Peyer's patch (tissue), 4 donors: ENCODE measurements at regions not wholly inside any gene's neighbourhood (a gene's known extent, or its start where the extent isn't known, plus 50 kb on each side); places are given as distances from the start of the nearest gene placed in this dataset.
A peak's percentile ranks its signal among the peaks of the same experiment; 100 is the strongest.

ENCODE experiments used
- DNase-seq, 3 donors: peaks; one replicate each; pipeline ENCODE4 v3.0.0-alpha.2; 2017 to 2019
- H3K27ac ChIP-seq, 4 donors: fragments of 200-600 bp; sonication (generic); one replicate each; pipeline ENCODE4 v1.5.1; 2016 to 2019
- H3K27me3 ChIP-seq, 2 donors: fragments of 200-600 bp; sonication (generic); one replicate each; pipeline ENCODE4 v1.5.1; 2019
- H3K36me3 ChIP-seq, 3 donors: fragments of 200-600 bp; sonication (generic); one replicate each; pipeline ENCODE4 v1.5.1; 2016 to 2019
- H3K4me1 ChIP-seq, 4 donors: fragments of 200-600 bp; sonication (generic); one replicate each; pipeline ENCODE4 v1.5.1; 2016 to 2019
- H3K4me3 ChIP-seq, 4 donors: fragments of 200-600 bp; sonication (generic); 1 replicate in 3 of 4; 2 replicates in 1 of 4; pipeline ENCODE4 v1.5.1; 2016 to 2019; ENCODE audit warnings: mild to moderate bottlenecking in 1 of 4
- H3K9me3 ChIP-seq, 4 donors: fragments of 200-600 bp; sonication (generic); one replicate each; pipeline ENCODE4 v1.5.1; 2016 to 2019; ENCODE audit warnings: mild to moderate bottlenecking in 1 of 4
- POLR2A ChIP-seq, 2 donors: fragments of 450-650 bp; IDR thresholded peaks; one replicate each; pipeline ENCODE4 v1.5.1; 2017; ENCODE audit warnings: antibody characterized with exemption in 2 of 2, mild to moderate bottlenecking in 2 of 2, moderate library complexity in 2 of 2
- TF ChIP-seq, protein P1 (sequence below), 6 experiments: fragments of 450-650 bp in 4 of 6; fragments of 200-600 bp in 2 of 6; sonication (generic) in 1 of 6; IDR thresholded peaks; one replicate each; pipeline ENCODE4 v1.5.1; 2017 to 2019; ENCODE audit warnings: antibody characterized with exemption in 6 of 6, mild to moderate bottlenecking in 3 of 6, moderate library complexity in 1 of 6

GRCh38 chr22:48004936-48005335, 1242.5 kb downstream of the TBC1D22A start:
- TF ChIP-seq, protein P1, sequence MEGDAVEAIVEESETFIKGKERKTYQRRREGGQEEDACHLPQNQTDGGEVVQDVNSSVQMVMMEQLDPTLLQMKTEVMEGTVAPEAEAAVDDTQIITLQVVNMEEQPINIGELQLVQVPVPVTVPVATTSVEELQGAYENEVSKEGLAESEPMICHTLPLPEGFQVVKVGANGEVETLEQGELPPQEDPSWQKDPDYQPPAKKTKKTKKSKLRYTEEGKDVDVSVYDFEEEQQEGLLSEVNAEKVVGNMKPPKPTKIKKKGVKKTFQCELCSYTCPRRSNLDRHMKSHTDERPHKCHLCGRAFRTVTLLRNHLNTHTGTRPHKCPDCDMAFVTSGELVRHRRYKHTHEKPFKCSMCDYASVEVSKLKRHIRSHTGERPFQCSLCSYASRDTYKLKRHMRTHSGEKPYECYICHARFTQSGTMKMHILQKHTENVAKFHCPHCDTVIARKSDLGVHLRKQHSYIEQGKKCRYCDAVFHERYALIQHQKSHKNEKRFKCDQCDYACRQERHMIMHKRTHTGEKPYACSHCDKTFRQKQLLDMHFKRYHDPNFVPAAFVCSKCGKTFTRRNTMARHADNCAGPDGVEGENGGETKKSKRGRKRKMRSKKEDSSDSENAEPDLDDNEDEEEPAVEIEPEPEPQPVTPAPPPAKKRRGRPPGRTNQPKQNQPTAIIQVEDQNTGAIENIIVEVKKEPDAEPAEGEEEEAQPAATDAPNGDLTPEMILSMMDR (IDR thresholded peaks at IDR 0.05), result no peak
- no peak for TF ChIP-seq POLR2A (IDR thresholded peaks at IDR 0.05)
- H3K9me3 ChIP-seq, result no peaks in the 10 kb centered on the region

DNA sequence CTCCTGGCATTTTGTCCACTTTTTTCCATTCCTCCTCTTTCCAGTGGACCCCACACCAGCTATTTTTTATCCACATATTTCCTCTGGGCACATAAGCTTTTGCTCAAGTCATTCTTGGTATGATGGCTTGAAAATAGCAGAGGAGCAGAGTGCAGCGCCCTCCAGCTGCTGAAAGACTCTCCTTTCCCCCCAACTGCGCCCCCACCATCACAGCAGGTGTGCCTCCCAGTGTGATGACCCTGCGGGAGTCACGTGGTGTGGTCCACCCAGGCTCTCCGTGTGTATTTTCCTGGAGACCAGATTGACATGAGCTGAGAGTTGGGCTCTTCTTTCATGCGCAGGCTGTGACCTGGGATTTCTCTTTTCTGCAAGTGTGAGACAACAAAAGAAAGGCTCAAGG, 1241.6 kb downstream of the TBC1D22A start:
- no peak overlapping the region for H3K4me3 ChIP-seq
- TF ChIP-seq POLR2A (IDR thresholded peaks at IDR 0.05), result no peak
- TF ChIP-seq, protein P1 (IDR thresholded peaks at IDR 0.05), result no peak
- no peaks in the 10 kb centered on the region for H3K4me1 ChIP-seq
- no peaks in the 10 kb centered on the region for H3K27me3 ChIP-seq
- H3K36me3 ChIP-seq, result no peaks in the 10 kb centered on the region
- no peaks in the 10 kb centered on the region for H3K9me3 ChIP-seq
- DNase-seq, result no peak
- H3K27ac ChIP-seq, result no peak overlapping the region

More at GRCh38 chr22:48004936-48005335, 1242.5 kb downstream of the TBC1D22A start:
- no peak for DNase-seq
- Histone ChIP-seq H3K4me3 (no peak overlapping the region), H3K27me3 (no peaks in the 10 kb centered on the region), H3K36me3 (no peaks in the 10 kb centered on the region), H3K27ac (no peak overlapping the region), H3K4me1 (no peaks in the 10 kb centered on the region)

DNA sequence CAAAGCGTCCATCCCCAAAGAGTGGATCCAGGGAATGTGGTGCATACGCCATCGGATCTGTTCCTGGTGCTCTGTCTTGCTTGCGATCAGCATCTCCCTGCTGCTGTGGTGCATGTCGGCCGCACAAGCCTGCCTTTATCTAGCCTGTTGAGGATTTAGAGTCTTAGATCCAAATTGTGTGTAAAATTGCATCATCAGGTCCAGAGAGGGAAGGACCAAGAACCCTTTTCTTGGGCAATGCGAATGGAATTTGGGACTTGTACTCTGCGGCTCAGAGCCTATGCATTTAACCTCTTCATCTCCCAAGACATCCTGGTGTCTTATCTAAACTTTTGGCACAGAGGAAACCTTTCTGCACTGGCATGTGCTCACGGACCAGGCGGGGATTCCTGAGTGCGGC, 1238.7 kb downstream of the TBC1D22A start:
- no peaks in the 10 kb centered on the region for H3K9me3 ChIP-seq
- H3K27me3 ChIP-seq, result no peaks in the 10 kb centered on the region
- H3K4me3 ChIP-seq, result no peak overlapping the region
- H3K4me1 ChIP-seq, result no peaks in the 10 kb centered on the region
- no peaks in the 10 kb centered on the region for H3K36me3 ChIP-seq
- DNase-seq, result no peak
- TF ChIP-seq, protein P1 (IDR thresholded peaks at IDR 0.05), result no peak
- no peak for TF ChIP-seq POLR2A (IDR thresholded peaks at IDR 0.05)
- H3K27ac ChIP-seq, result no peak overlapping the region

DNA sequence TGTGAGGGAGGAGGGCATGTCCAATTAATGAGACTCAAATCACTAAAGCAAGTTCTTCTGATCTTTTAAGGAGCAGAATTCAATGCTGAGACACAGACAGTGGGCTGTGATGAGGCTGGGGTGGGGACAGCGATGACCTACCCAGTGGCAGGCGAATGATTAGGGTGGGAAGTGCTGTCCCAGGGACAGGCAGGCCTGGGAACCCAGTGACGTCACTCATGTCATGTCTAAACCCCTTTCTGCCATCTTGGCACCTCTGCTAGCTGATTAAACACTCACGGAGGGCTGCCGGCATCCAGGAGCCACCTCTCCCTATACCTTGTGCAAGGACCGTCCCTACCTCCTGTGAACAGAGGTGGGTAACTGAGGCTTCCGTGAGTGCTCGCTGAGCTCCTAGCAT, 1235.2 kb downstream of the TBC1D22A start:
- TF ChIP-seq, protein P1 (IDR thresholded peaks at IDR 0.05), result no peak
- no peak for TF ChIP-seq POLR2A (IDR thresholded peaks at IDR 0.05)
- no peak overlapping the region for H3K27ac ChIP-seq
- H3K4me3 ChIP-seq, result no peak overlapping the region
- H3K9me3 ChIP-seq, result no peaks in the 10 kb centered on the region
- H3K27me3 ChIP-seq, result no peaks in the 10 kb centered on the region
- H3K36me3 ChIP-seq, result no peaks in the 10 kb centered on the region
- H3K4me1 ChIP-seq, result no peaks in the 10 kb centered on the region
- no peak for DNase-seq

DNA sequence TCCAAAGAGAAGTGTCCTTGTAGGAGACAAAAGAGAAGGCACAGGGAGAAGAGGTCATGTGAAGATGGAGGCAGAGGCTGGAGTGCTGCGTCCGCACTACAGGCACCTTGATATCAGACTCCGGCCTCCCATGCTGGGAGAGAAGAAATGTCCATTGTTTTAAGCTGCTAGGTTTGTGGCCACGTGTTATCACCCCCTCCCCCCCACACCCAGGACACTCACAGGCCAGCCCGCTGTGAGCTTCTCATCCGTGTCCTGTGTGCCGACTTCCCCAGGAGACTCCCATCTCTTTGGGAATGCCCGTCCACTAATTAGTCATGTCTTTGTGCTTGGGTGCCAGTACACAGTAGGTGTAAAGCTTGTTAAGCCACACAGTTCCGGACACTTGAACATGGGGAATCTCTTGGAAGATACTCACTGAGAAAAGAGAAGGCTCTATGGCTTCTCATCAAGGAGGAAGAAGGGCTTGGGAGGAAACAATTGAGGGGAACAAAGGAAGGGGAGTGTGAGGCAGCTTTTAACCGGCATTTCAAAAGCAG, 1234.7 kb downstream of the TBC1D22A start:
- Histone ChIP-seq H3K27ac (no peak overlapping the region), H3K36me3 (no peaks in the 10 kb centered on the region), H3K4me3 (no peak overlapping the region), H3K4me1 (no peaks in the 10 kb centered on the region), H3K27me3 (no peaks in the 10 kb centered on the region), H3K9me3 (no peaks in the 10 kb centered on the region)
- TF ChIP-seq, protein P1 (IDR thresholded peaks at IDR 0.05), result no peak
- no peak for TF ChIP-seq POLR2A (IDR thresholded peaks at IDR 0.05)
- DNase-seq, result no peak

DNA sequence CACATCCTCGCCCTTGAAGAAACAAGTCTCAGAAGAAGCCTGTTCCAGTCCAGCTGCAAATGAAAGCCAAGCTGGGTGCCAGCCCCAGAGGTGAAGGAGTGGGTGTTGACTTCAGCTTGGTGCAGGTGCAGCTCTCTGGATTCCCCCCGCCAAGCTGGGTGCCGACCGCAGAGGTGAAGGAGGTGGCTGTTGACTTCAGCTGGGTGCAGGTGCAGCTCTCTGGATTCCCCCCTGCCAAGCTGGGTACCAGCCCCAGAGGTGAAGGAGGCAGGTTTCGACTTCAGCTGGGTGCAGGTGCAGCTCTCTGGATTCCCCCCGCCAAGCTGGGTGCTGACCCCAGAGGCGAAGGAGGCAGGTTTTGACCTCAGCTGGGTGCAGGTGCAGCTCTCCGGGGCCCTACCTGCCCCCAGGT, 1234.0 kb downstream of the TBC1D22A start:
- H3K27ac ChIP-seq, result no peak overlapping the region
- no peaks in the 10 kb centered on the region for H3K27me3 ChIP-seq
- DNase-seq, result peak in 1 of 3 donors; percentile 65
- no peaks in the 10 kb centered on the region for H3K36me3 ChIP-seq
- TF ChIP-seq, protein P1 (IDR thresholded peaks at IDR 0.05), result no peak
- TF ChIP-seq POLR2A (IDR thresholded peaks at IDR 0.05), result no peak
- H3K4me1 ChIP-seq, result no peaks in the 10 kb centered on the region
- H3K9me3 ChIP-seq, result no peaks in the 10 kb centered on the region
- no peak overlapping the region for H3K4me3 ChIP-seq
